HepG2 (cell line): ENCODE measurements at regions not wholly inside any gene's neighbourhood (a gene's known extent, or its start where the extent isn't known, plus 50 kb on each side); places are given as distances from the start of the nearest gene placed in this dataset.

ENCODE experiments used
- ATAC-seq: fragments of 200-7000 bp; cut with Tn5 transposase; 3 replicates; pipeline ENCODE4 v1.9.1; 2020; ENCODE audit warnings: mild to moderate bottlenecking, moderate library complexity
- BruUV-seq: library from RNA; stranded (reverse); fragments of 400-500 nt; replicated peaks from 2 replicates; lab custom pipeline; 2021; lab: Mats Ljungman, UMichigan
- CTCF ChIA-PET: fragments of 300-600 bp; formaldehyde crosslinking; extraction: SDS; loops from one replicate; lab custom pipeline; 2021; ENCODE audit warnings: low total read pairs, inconsistent platforms, low intra/inter-chr PET ratio; lab: Yijun Ruan, JAX
- POLR2A ChIA-PET: fragments of 350-600 bp; sonication (Branson Sonifier 250); formaldehyde crosslinking; loops from one replicate; lab custom pipeline; 2020; ENCODE audit warnings: antibody characterized with exemption, inconsistent platforms; lab: Yijun Ruan, JAX
- DNase-seq: peaks from one replicate; pipeline ENCODE4 v3.0.0-alpha.2; 2015; ENCODE audit warnings: low spot score
- FAIRE-seq: peaks from 3 replicates; lab custom pipeline; 2011; peaks lifted over from hg19 to GRCh38; lab: Jason Lieb, UNC
- H2AFZ ChIP-seq: one replicate; pipeline ENCODE4 v1.6.1; 2011; ENCODE audit warnings: low read length, inconsistent platforms
- H3K27ac ChIP-seq: fragments of 300-600 bp; 3 replicates; pipeline ENCODE4 v1.8.0; 2011; ENCODE audit warnings: mixed run types, mild to moderate bottlenecking, mixed read lengths, low read length, inconsistent platforms; ENCODE audit not compliant: insufficient read depth; ENCODE audit errors: extremely low read length
- H3K27me3 ChIP-seq, 2 experiments: fragments of 200-600 bp in 1 of 2; 2 replicates in 1 of 2; 3 replicates in 1 of 2; pipeline versions ENCODE4 v1.6.0 to v1.8.0; 2011; ENCODE audit warnings: low read length in 2 of 2, mild to moderate bottlenecking in 2 of 2, moderate library complexity in 2 of 2, inconsistent platforms in 1 of 2; ENCODE audit not compliant: insufficient read depth in 2 of 2, control insufficient read depth in 1 of 2
- H3K36me3 ChIP-seq, 2 experiments: fragments of 200-600 bp in 1 of 2; replicated peaks in 1 of 2; 2 replicates in 1 of 2; 3 replicates in 1 of 2; pipeline versions ENCODE4 v1.5.1 to v1.8.0; 2011; ENCODE audit warnings: low read length in 2 of 2, inconsistent platforms in 1 of 2; ENCODE audit not compliant: insufficient read depth in 2 of 2, control insufficient read depth in 1 of 2
- H3K4me1 ChIP-seq: 2 replicates; pipeline ENCODE4 v1.5.1; 2012; ENCODE audit warnings: low read length, inconsistent platforms; ENCODE audit not compliant: insufficient read depth
- H3K4me2 ChIP-seq: 2 replicates; pipeline ENCODE4 v1.6.0; 2011; ENCODE audit warnings: low read depth, low read length, inconsistent platforms
- H3K4me3 ChIP-seq, 3 experiments: fragments of 200-600 bp in 1 of 3; sonication (generic), shearing (Covaris generic) in 1 of 3; replicated peaks in 1 of 3; 2 replicates each; pipeline ENCODE4 v1.5.1; 2011 to 2016; ENCODE audit warnings: low read length in 3 of 3, inconsistent platforms in 2 of 3, low read depth in 2 of 3, mild to moderate bottlenecking in 2 of 3, control low read depth in 1 of 3, mixed read lengths in 1 of 3; ENCODE audit not compliant: insufficient read depth in 1 of 3
- H3K79me2 ChIP-seq: one replicate; pipeline ENCODE4 v1.6.1; 2011; ENCODE audit warnings: low read length, inconsistent platforms; ENCODE audit not compliant: insufficient read depth
- H3K9ac ChIP-seq: 2 replicates; pipeline ENCODE4 v1.6.0; 2011; ENCODE audit warnings: mild to moderate bottlenecking, low read depth, low read length, inconsistent platforms; ENCODE audit not compliant: insufficient read depth
- H3K9me3 ChIP-seq: 2 replicates; pipeline ENCODE4 v1.5.1; 2012; ENCODE audit warnings: mild to moderate bottlenecking, low read length
- H4K20me1 ChIP-seq: 2 replicates; pipeline ENCODE4 v1.6.0; 2011; ENCODE audit warnings: inconsistent platforms, mild to moderate bottlenecking, low read length, moderate library complexity; ENCODE audit not compliant: insufficient read depth
- BORCS8-MEF2B ChIP-seq: sonication (generic); formaldehyde crosslinking; IDR thresholded peaks from 2 replicates; pipeline ENCODE4 v1.8.0; 2022; ENCODE audit warnings: mild to moderate bottlenecking, missing genetic modification reagents
- CREB1 ChIP-seq, 2 experiments: fragments of 450-650 bp in 1 of 2; IDR thresholded peaks; 2 replicates each; pipeline ENCODE4 v1.6.1; 2016 to 2017; ENCODE audit warnings: control low read depth in 1 of 2, mild to moderate bottlenecking in 1 of 2, missing compliant biosample characterization in 1 of 2, missing genetic modification characterization in 1 of 2
- MIXL1 ChIP-seq: IDR thresholded peaks from 2 replicates; pipeline ENCODE4 v1.6.1; 2016
- MLLT10 ChIP-seq: sonication (generic); formaldehyde crosslinking; IDR thresholded peaks from 2 replicates; pipeline ENCODE4 v1.4.0; 2020; ENCODE audit warnings: missing genetic modification reagents
- RBM39 ChIP-seq: fragments of 200-400 bp; formaldehyde crosslinking; IDR thresholded peaks from one replicate; pipeline ENCODE4 v1.6.1; 2018; ENCODE audit warnings: antibody characterized with exemption, mild to moderate bottlenecking, low read depth, low read length; ENCODE audit not compliant: poor library complexity, severe bottlenecking
- ZFAT ChIP-seq: sonication (generic); formaldehyde crosslinking; conservative IDR thresholded peaks from 2 replicates; pipeline ENCODE4 v1.8.1; 2023; ENCODE audit warnings: missing genetic modification reagents, inconsistent platforms
- ZFP41 ChIP-seq: sonication (generic); formaldehyde crosslinking; IDR thresholded peaks from 2 replicates; pipeline ENCODE4 v1.4.0; 2020; ENCODE audit warnings: mild to moderate bottlenecking, missing genetic modification reagents, borderline replicate concordance
- ZKSCAN8 ChIP-seq: IDR thresholded peaks from 2 replicates; pipeline ENCODE4 v1.6.1; 2016; ENCODE audit warnings: borderline replicate concordance, missing genetic modification reagents, missing compliant biosample characterization
- ZNF224 ChIP-seq: sonication (generic); formaldehyde crosslinking; IDR thresholded peaks from 2 replicates; pipeline ENCODE4 v1.5.0; 2020; ENCODE audit warnings: mild to moderate bottlenecking, missing genetic modification reagents
- ZNF33A ChIP-seq: sonication (generic); formaldehyde crosslinking; IDR thresholded peaks from 2 replicates; pipeline ENCODE4 v1.5.1; 2020; ENCODE audit warnings: missing genetic modification reagents, mild to moderate bottlenecking, moderate library complexity, borderline replicate concordance
- ZNF354B ChIP-seq: sonication (generic); formaldehyde crosslinking; IDR thresholded peaks from 2 replicates; pipeline ENCODE4 v1.8.0; 2022; ENCODE audit warnings: mild to moderate bottlenecking, missing genetic modification reagents
- ZNF367 ChIP-seq: sonication (generic); formaldehyde crosslinking; IDR thresholded peaks from 2 replicates; pipeline ENCODE4 v1.4.0; 2020; ENCODE audit warnings: missing genetic modification reagents, borderline replicate concordance
- ZNF761 ChIP-seq: sonication (generic); formaldehyde crosslinking; conservative IDR thresholded peaks from 2 replicates; pipeline ENCODE4 v1.4.0; 2020; ENCODE audit warnings: mild to moderate bottlenecking, missing genetic modification reagents
- ZNF772 ChIP-seq: sonication (generic); formaldehyde crosslinking; IDR thresholded peaks from 2 replicates; pipeline ENCODE4 v1.5.0; 2020; ENCODE audit warnings: mild to moderate bottlenecking, missing genetic modification reagents
- ZSCAN25 ChIP-seq: sonication (generic); formaldehyde crosslinking; IDR thresholded peaks from 2 replicates; pipeline ENCODE4 v1.8.0; 2022; ENCODE audit warnings: mild to moderate bottlenecking, missing genetic modification reagents
- ZZZ3 ChIP-seq: sonication (generic); formaldehyde crosslinking; IDR thresholded peaks from 2 replicates; pipeline ENCODE4 v1.4.0; 2020; ENCODE audit warnings: missing genetic modification reagents, mild to moderate bottlenecking, borderline replicate concordance
- WGBS: methylation state at CpG from one replicate; pipeline ENCODE4 v1.1.6; 2017; ENCODE audit warnings: low lambda C conversion rate; 5-methylcytosine and 5-hydroxymethylcytosine counted together
- in situ Hi-C: cut with HindIII; loops from 2 replicates; pipeline ENCODE4 v1.10.0; 2017; ENCODE audit warnings: low pct_unique_long_range_greater_than_20kb; ENCODE audit not compliant: extremely low pct_ligation_motif_present
- intact Hi-C: fragments of 100-400 bp; cut with micrococcal nuclease; formaldehyde crosslinking; loops from one replicate; pipeline ENCODE4 v1.10.0; 2022; ENCODE audit not compliant: unreplicated experiment
- TF ChIP-seq, protein P1 (sequence below): sonication (generic); formaldehyde crosslinking; IDR thresholded peaks from 2 replicates; pipeline ENCODE4 v1.8.0; 2022; ENCODE audit warnings: missing genetic modification reagents, low read depth, mild to moderate bottlenecking, borderline replicate concordance

DNA sequence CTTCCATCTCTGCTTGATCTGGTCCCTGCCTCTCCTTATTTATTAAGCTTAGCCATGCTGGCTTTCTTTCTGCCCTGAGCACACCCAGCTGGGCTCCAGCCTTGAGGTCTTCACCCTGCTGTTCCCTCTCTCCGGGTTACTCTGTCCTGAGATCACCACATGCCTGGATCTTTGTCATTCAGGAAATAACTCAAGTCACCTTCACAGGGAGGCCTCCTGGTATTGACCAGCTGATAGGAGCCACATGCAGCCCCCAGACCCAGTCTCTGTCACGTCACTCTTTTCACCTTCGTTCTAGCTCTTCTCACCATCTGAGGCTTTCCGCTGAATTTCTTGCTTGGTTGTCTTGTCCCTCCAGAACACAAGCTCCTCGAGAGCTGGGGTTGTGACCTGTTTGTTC lies 114.4 kb downstream of the TSN start:
- DNase-seq: no peak
- H3K27ac ChIP-seq: no peak overlapping the region
- H3K36me3 ChIP-seq: no peaks in the 10 kb centered on the region
- H3K27me3 ChIP-seq: no peaks in the 10 kb centered on the region; a peak in 1 of 5 replicates
- H3K4me1 ChIP-seq: peaks cover 5% of the 10 kb centered on the region; the same call in 1 of the 2 replicates
- no peak overlapping the region for H3K9ac ChIP-seq
- H4K20me1 ChIP-seq: no peaks in the 10 kb centered on the region
- H2AFZ ChIP-seq: no peak overlapping the region
- no peak for TF ChIP-seq ZFAT (CRISPR knock-in tag)
- TF ChIP-seq BORCS8-MEF2B (CRISPR knock-in tag): no peak
- no peak for TF ChIP-seq ZNF33A
- peak; percentile 28; the same call in 1 of the 2 replicates for TF ChIP-seq CREB1 (IDR thresholded peaks at IDR 0.05)
- TF ChIP-seq CREB1 (CRISPR knock-in tag; IDR thresholded peaks at IDR 0.05): no peak
- in situ Hi-C loops: no loop called here
- CTCF ChIA-PET: no interaction called here
- ATAC-seq: no peak
- POLR2A ChIA-PET: no interaction called here
- intact Hi-C loops: no loop called here
- no peak for FAIRE-seq
- BruUV-seq: no TSS peak
- 40% methylated on average over 5 of the region's 5 CpGs for WGBS
- no peaks in the 10 kb centered on the region for H3K9me3 ChIP-seq
- no peak overlapping the region for H3K4me2 ChIP-seq
- H3K4me3 ChIP-seq: no peak overlapping the region
- no peaks in the 10 kb centered on the region for H3K79me2 ChIP-seq

DNA sequence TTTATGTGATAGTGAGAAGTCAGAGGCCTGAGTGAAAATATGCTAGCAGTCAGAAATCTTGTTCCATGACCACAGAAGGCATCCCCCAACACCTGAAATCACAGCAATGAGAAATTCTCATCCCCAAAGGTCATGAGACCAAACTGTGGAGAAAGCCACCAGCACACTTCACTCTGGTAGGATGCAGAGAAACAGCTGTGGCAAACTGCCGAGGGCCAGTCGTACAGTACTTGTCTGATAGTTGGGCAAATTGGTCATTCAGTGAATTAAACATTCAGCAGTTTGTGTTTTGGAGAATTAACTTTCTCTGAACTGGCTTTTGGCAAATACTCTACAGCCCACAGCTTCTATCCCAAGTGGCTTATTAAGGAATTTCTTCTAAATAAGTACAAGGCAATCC lies 117.2 kb downstream of the TSN start:
- Histone ChIP-seq H3K36me3 (no peaks in the 10 kb centered on the region), H4K20me1 (no peaks in the 10 kb centered on the region), H2AFZ (no peak overlapping the region), H3K27me3 (peaks cover 0 to 10% of the 10 kb centered on the region in 2 experiments; a peak in 2 of 5 replicates), H3K4me1 (peaks cover 5% of the 10 kb centered on the region; the same call in 1 of the 2 replicates), H3K27ac (no peak overlapping the region), H3K4me2 (no peak overlapping the region), H3K79me2 (no peaks in the 10 kb centered on the region), H3K9ac (no peak overlapping the region), H3K9me3 (no peaks in the 10 kb centered on the region), H3K4me3 (no peak overlapping the region)
- ATAC-seq: no peak
- no peak for FAIRE-seq
- intact Hi-C loops: no loop called here
- ChIA-PET CTCF (no interaction called here), POLR2A (no interaction called here)
- DNase-seq: no peak
- no TSS peak for BruUV-seq
- 46% methylated on average over 2 of the region's 2 CpGs for WGBS
- TF ChIP-seq ZNF761 (CRISPR knock-in tag): no peak
- TF ChIP-seq ZSCAN25 (CRISPR knock-in tag): no peak
- TF ChIP-seq MIXL1 (CRISPR knock-in tag): no peak
- TF ChIP-seq ZNF354B (CRISPR knock-in tag): no peak
- no peak for TF ChIP-seq ZKSCAN8 (CRISPR knock-in tag)
- TF ChIP-seq ZZZ3 (CRISPR knock-in tag): no peak
- TF ChIP-seq ZNF367: no peak
- TF ChIP-seq, protein P1, sequence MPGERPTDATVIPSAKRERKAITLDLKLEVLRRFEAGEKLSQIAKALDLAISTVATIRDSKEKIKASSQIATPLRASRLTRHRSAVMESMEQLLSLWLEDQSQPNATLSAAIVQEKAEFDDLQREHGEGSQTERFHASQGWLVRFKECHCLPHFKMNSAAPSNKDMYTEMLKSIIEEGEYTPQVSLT (CRISPR knock-in tag): no peak
- TF ChIP-seq RBM39: no peak
- TF ChIP-seq ZFP41 (CRISPR knock-in tag): no peak
- TF ChIP-seq MLLT10: no peak
- no peak for TF ChIP-seq ZNF224 (CRISPR knock-in tag)
- TF ChIP-seq ZNF772 (CRISPR knock-in tag): no peak
- in situ Hi-C loops: no loop called here
